ENCODE measurements at regions not wholly inside any gene's neighbourhood (a gene's known extent, or its start where the extent isn't known, plus 50 kb on each side); places are given as distances from the start of the nearest gene placed in this dataset.

DNA sequence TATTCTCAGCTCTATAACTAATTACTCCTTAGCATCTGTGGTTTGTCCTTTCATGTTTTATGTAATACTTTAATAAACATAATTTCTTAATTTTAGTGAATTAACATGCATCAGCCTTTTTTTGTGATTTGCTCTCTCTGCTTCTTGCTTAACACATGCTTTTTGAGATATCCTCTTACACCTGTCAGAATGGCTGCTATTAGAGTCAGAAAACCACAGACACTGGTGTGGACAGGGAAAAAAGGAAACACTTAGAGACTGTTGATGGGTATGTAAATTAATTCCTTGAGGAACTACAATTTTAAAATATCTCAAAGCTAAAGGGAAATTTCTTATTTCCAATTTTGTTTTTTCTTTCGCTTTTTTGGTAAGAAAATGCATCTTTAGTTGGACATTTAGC lies 549.0 kb downstream of the ZNF804A start:
- DNase-seq (ENCODE audit: low spot score), result no peak

DNA sequence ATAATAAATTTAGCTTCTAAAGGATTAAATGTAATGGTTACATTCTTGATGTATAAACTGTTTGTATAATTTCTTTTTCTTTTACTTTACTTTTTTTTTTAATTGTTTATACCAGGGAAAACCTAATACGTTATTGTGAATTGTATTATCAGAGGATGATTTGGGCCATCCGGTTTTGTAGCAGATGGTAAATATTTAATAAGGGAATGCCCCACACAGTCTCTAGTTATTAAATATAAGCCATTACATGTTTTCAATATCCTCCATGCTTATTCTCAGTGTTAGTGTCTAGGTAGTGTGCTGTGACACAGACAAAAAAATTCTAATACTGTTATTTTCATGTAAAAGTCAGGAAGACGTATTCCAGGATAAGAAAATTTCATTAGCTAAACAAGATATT lies 553.9 kb downstream of the ZNF804A start:
- no peak for DNase-seq (ENCODE audit: low spot score)

DNA sequence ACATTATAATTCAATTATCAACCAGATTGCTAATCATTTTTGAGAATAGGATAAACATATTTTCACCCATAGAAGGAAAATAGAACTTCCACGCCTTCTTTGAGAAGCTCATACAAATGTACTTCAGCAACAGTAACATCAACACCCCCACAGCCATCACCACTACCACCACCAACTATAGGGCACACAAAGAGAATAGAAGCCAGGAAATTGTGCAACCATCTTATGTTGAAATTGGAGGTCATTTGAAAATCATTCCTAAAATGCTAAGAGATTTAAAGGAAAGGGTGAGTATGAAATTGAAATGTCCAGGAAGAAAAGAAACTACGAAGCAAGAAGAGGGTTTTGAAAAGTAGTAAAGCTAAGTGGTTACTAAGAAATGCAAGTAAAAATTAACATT lies 563.4 kb downstream of the ZNF804A start:
- DNase-seq (ENCODE audit: low spot score), result no peak

DNA sequence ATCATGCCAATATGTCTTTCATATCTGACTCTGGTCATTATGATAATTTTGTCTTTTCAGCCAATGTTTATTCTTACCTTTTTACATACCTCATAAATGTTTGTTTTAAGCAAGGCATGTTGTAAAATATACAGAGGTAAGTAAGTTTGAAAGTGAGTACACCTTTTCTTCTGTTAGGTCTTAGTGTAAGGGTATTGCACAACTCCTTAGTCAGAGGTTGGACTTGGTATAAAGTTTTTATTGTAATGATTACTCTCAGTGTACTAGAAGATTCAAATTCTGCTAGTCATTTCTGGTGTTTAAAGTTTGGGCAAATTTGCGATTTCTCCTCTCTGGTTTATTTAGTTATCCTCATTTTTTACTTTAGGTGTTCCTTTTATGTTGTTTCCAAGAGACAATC lies 564.3 kb upstream of the FSIP2 start:
- DNase-seq (ENCODE audit: low spot score), result no peak

DNA sequence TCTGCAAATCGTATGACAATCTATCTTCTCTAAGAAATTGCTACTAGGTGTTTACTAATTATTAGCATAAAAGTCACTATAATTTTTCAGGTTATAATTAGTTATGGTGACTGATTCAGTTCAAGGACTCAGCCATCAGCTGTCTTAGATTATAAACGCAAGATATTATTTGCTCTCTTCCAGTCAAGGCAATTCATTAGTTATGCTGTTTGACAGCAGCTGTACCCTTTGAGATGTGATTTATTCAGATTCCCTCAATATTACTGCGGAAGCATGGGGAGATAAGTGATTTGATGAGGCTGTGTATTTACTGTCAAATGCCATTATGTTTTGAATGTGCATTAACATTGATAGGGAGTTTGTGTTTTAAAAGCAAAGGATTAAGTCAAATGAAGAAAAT lies 558.9 kb upstream of the FSIP2 start:
- no peak for DNase-seq (ENCODE audit: low spot score)

DNA sequence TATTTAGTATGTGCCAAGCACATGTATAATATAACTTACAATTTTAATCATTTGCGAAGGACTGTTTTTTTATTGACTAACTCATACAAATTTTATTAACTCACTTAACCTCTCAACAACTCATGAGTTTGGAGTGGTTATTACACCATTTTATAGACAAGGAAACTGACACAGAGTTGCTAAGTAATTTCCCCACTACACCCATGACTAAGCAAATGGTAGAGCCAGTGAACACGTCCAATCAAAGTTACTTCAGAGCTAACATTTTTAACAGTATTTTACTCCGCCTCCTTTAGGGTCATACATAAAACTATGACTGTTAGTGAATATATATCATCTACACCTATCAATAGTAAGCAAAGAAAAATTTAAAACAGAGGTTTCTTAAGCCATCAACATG lies 556.7 kb upstream of the FSIP2 start:
- DNase-seq (ENCODE audit: low spot score), result no peak

DNA sequence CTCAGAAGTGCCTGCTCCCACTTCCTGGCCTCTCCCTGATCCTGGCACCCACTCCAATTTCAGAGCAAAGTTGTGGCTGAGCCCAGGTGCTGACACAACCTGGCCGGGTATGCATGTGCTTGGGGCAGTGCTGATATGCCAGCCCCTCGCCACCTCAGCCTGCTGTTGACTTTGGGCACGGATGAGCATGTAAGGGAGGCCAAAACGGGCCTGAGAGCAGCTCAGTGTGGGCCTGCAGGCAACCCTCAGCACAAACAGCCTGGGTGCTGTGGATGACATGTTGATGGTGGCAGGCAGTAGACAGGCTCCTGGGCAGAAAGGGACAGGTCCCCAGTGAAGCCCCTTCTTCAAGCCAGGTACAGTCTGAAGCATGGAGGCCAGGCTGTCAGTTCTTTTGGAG lies 553.6 kb upstream of the FSIP2 start:
- DNase-seq (ENCODE audit: low spot score), result no peak

DNA sequence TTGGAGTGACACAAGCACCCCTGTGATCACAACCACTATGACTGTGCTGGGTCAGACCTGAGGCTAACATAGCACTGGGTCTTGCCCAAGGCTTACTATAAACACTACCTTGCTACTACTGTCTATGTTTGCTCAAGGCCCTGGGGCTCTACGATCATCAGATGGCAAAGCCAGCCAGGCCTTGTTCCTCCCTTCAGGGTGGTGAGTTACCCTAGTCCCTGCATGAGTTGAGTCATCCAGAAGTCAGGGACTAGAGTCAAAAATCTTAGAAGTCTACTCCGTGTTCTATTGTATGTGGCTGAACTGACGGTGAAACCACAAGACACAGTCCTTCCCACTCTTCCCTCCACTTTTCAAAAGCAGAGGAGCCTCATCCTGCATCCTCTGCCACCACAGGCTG lies 551.2 kb upstream of the FSIP2 start:
- DNase-seq (ENCODE audit: low spot score), result no peak

DNA sequence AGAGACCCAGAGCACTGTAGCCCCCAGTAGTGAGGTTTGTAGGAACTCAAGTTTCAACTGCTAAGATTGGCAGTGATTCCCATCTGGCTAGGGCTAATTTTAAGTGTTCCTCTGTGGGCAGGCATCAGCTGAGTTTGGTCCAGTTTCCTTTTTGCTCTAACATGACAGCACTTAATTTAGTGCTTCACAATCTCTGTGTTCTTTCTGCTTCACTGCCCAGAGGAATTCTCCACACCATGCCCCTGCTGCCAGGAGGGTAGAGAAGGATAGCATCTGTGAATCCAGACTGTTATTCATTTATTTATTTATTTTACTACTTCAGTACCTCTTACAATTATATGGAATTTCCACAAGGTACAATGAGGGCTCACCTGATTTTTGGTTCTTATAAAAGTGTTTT lies 549.9 kb upstream of the FSIP2 start:
- DNase-seq (ENCODE audit: low spot score), result no peak

DNA sequence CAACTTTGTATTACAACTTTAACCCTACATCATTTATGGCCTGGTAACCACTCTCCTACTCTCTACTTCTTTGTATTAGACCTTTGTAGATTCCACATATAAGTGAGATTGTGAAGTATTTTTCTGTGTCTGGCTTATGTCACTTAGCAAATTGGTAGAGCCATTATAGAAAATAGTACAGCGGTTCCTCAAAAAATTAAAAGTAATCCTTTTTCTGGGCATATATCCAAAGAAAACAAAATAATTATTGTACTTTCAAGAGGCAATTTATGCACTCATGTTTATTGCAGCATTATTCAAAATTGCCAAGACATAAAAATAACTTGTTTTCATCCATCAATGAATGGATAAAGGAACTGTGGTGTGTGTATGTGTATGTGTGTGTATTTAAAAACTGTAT lies 537.5 kb upstream of the FSIP2 start:
- no peak for DNase-seq (ENCODE audit: low spot score)

DNA sequence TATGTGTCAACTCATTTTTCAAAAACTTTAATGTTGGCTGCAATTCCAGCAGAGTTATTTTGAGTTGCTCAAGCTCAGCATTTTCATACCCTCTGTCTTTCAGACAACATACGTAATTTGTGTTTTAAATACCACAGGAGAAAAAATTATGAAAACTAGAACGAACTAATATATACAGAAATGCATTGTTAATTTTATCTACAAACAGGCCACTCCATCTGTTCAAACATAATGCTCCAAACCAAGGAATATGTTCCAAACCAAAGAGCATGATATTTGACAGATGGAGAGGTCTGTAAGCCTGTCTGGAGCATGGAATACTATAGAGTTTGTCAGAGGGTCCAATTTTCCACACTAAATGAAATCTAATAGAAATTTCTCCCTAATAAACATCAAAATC lies 536.2 kb upstream of the FSIP2 start:
- DNase-seq (ENCODE audit: low spot score), result no peak

DNA sequence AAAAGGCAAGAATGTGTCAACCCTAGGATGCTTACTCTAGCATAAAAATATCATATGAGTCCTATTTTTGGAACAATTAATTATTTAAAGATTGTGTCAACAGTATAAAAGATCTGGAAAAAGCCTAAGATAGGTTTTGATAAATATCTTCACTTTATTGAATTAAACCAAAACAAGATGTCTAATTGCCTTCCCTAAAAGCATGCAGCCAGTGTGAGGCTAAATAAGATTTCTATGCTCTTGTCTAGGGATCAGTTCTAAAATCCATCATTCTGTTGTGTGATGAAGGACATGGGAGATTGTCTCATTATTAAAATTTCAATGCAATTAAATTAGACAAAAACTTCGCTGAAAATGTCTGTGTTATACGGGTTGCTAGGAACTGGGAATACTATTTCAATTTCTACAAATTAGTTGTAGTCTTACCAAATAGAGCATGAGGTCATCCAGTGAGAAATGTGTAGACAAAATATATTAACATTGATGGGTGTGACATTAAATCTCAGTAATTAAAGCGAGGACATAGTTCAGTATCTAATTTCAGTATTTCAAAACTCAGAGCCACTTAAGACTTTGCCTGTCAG lies 535.6 kb upstream of the FSIP2 start:
- DNase-seq (ENCODE audit: low spot score), result no peak

DNA sequence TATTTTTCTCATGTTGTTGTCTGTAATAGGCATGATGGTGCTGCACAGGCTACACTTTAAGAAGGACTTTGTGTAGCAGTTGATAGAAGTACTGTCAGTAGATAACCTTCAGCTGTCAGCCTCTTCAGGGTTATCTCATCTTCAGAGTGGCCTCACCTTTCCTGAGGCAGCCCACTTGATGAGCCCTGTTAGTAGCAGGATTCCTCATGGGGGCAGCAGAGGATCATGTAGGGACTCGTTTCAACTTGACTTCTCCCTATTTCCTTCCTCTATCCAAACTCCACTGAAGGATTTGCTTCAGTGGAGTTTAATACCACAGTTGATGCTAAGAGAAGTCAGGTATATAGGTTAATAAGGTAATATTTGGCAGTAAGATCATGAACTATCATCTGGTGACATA lies 530.3 kb upstream of the FSIP2 start:
- DNase-seq (ENCODE audit: low spot score), result no peak

DNA sequence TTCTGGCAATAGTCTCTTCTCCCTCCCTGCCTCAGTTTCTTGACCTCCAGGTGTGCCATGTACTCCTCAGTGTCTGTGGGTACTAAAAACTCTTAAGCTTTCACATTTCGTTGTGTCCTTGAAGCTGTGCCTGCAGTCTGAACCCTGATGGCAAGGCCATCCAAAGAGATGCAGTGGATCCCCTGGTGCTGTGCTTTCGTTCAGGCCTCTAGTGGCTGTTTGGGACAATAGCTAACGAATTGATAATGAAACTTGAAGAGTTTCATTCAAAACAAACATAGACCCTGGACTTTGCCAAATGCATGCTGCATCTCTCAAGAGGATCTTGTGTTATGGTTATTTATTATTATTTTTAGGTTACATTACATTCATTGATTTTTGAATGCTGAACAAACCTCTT lies 523.1 kb upstream of the FSIP2 start:
- no peak for DNase-seq (ENCODE audit: low spot score)

DNA sequence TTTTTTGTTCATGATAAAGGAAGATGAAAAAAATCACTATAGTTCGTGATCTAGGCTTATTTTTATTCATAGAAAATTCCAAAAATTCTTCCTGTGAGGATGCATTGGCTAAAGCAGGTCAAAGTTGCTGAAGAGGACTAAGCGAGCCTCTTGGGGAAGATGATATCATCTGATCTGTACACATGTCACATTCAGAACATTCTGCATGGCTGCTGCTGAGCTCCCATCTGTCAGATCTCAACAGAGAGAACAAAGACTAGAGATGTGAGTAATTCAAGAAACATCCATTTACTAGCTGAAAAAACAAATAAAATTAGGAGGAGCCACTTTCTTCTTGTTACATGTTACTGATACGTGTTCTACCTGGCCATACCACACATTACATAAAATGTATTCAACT lies 518.6 kb upstream of the FSIP2 start:
- DNase-seq (ENCODE audit: low spot score), result no peak

DNA sequence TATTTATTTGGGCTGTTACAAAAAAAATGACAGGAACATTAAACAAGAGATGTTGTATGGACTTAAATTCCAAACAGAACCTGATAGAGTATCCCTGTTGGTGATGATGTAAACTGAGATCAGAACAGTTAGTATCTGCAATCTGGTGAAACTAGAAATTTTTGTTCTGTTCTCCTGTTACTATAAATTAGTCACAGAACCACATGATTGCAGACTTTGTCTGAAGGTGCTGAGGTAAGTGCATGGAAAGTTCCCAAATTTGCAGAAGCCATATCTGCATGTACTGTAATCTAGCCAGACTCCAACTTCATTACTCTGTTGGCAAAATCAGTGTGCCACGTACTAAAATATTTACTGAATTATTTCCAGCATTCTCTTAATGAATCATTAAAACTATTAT lies 516.3 kb upstream of the FSIP2 start:
- no peak for DNase-seq (ENCODE audit: low spot score)

DNA sequence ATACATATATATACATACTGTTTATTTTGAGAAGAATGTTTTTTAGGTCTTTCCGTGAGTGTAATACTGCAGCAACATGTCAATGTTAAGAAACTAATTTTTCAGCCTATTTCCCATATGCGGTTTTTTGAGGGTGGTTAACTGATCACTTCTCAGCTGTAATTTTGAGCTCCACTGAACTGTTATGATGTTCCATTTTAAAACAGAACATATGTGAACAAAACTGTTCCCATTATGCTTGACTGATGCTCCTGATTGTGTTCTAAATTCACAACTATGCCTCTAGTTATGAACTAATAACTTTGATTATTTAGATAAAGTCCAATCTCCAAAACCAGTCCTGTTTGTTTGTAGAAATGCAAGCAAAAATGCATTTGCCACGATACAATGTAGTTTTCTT lies 511.2 kb upstream of the FSIP2 start:
- DNase-seq (ENCODE audit: low spot score), result no peak

DNA sequence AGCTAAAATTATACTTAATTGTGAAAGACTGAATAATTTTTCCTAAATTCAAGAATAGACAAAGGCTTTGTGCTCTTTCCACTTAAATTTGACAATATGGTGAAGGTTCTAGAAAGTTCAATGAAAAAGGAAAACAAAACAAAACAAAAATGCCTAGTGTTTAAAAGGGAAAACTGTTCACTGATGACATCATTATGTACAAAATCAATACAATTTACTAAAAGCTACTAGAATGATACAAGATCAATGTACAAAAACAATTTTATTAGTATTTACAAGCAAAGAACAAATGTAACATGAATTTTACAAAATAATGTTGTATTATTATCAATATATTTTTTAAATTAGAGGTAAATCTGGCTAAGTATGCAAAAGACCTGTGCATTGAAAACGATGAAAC lies 499.1 kb upstream of the FSIP2 start:
- no peak for DNase-seq (ENCODE audit: low spot score)

DNA sequence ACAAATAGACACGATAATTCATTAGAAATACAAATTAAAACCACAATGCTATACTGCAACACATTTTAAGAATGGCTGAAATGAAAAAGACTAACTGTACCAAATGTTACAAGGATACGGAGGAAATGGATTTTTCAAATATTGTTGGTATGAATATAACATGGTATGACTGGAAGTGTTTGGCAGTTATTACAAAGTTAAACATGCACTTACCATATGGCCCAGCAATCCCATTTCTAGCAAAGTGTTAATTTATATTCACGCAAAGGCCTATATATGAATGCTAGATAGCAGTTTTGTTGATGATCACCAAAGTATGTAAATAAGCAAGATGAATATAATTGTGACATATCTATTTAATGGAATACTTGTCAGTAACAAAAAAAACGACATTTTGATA lies 497.8 kb upstream of the FSIP2 start:
- DNase-seq (ENCODE audit: low spot score), result no peak

DNA sequence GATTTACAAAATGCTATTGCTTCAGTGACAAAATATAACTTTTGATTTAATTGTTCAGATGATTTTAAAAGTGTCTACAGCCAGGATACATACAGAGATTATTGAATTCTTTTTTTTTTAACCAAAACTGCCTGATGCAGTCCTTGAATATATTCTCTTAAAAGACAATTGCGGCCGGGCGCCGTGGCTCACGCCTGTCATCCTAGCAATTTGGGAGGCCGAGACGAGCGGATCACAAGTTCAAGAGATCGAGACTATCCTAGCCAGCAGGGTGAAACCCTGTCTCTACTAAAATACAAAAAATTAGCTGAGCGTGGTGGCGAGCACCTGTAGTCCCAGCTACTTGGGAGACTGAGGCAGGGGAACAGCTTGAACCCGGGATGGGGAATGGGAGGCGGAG lies 497.0 kb upstream of the FSIP2 start:
- no peak for DNase-seq (ENCODE audit: low spot score)

DNA sequence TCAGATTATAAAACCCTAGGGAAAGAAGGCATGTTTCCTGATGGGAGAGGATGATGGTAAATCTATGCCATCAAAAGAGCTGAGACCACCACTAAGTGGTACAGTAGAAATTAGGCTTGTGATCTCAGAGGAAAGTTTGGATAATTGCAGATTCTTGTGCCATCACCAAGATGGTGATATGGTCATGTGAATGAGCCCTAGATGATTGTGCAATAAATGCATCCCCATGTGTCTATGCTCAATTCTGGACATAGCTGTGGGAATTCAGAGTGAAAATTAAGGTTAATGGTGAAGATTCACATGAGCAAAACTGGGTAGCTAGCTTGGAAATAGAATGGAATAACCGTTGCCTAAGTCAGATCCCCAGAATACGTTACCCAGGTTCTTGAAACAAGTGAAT lies 496.1 kb upstream of the FSIP2 start:
- DNase-seq (ENCODE audit: low spot score), result no peak

DNA sequence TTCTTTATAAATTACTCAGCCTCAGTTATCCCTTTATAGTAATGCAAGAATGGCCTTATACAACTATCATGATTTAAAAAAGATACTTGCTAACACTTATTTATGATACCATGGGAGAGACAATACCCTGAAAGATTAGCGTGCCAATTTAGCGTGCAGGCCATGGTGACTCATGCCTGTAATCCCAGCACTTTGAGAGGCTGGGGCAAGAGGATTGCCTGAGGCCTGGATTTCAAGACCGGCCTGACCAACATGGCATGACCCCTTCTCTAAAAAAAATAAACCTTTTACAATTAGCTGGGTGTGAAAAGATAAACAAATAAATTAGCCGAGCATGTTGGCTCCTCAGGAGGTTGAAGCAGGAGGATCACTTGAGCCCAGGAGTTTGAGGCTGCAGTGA lies 493.4 kb upstream of the FSIP2 start:
- no peak for DNase-seq (ENCODE audit: low spot score)

DNA sequence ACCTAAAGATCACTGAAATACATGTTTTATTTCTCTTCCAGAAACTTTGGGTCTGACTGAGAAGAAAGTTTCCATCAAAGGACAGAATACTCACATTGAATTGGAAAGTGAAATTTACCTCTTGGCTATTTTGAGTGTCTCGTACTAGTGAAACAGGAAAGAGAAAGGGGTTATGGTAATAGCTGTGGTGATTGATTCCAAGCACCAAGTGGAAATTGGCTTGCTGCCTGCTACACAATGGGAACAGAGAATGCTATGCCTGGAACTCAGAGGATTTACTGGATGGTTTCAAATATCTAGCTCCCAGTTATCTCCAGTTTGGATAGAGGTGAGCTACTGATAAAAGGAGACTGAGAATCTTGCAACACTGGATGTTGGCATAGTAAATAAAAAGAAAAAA lies 492.8 kb upstream of the FSIP2 start:
- no peak for DNase-seq (ENCODE audit: low spot score)

DNA sequence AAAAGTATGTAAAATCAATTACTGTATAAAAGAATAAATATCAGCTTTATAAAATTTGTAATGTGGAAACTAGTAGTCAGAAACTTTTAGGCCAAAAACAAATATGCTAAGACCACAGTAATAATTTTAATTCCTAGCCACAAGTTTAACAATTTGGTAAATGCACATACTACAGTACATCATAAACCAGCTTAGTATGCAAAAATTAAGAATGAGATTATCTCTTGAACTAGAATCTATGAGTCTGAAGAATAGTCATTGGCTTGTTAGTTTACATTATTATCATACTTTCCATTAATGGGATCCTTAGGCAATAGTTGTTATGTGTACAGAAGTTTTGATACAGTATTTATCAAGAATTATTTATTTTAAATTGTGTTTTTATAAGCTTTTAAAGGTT lies 491.9 kb upstream of the FSIP2 start:
- no peak for DNase-seq (ENCODE audit: low spot score)

DNA sequence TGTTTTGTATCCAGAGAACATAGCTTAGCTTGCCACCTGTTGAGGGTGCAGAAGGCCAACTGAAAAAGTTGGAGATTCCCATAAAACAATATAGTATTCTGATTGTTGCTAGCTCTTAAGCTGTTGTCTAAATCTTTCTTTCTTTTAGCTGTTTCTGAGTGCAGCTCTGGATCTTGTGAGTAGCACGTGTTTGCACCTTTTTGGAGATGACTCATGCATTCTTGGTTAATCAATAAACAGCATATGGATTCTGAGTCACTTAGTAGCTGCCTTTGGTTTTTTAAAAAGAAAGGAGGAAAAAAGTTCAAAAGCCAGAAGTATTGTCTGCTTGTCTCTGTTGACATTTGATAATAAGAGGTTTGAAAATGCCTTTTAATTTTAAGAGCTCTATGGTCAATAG lies 483.0 kb upstream of the FSIP2 start:
- no peak for DNase-seq (ENCODE audit: low spot score)

Measured in left forelimb (tissue), 1 donor.